Colonic mucosa (tissue), 4 donors: ENCODE measurements at regions not wholly inside any gene's neighbourhood (a gene's known extent, or its start where the extent isn't known, plus 50 kb on each side); places are given as distances from the start of the nearest gene placed in this dataset.
"Not testable (repeated sequence)": the region's sequence is repeated elsewhere in the genome, so short reads cannot be mapped to it uniquely, and the experiment has no call there.

Experiments used
- DNase-seq: peaks from one replicate; pipeline ENCODE4 v3.0.0-alpha.2; 2020
- H3K27ac ChIP-seq: fragments of 200-600 bp; one replicate; pipeline ENCODE4 v1.8.0; 2021
- H3K27me3 ChIP-seq: fragments of 200-600 bp; one replicate; pipeline ENCODE4 v1.8.0; 2021
- H3K36me3 ChIP-seq: fragments of 200-600 bp; one replicate; pipeline ENCODE4 v1.8.0; 2021
- H3K4me1 ChIP-seq: fragments of 200-600 bp; one replicate; pipeline ENCODE4 v1.8.0; 2021; ENCODE audit warnings: mild to moderate bottlenecking
- H3K4me3 ChIP-seq: fragments of 200-600 bp; one replicate; pipeline ENCODE4 v1.8.0; 2021
- H3K9ac ChIP-seq, 2 donors: one replicate each; pipeline ENCODE4 v1.7.0; 2013; ENCODE audit warnings: control low read depth in 2 of 2, low read depth in 2 of 2, low read length in 2 of 2
- H3K9me3 ChIP-seq: fragments of 200-600 bp; one replicate; pipeline ENCODE4 v1.8.0; 2021
- CTCF ChIP-seq: fragments of 200-600 bp; IDR thresholded peaks from one replicate; pipeline ENCODE4 v1.8.0; 2022; ENCODE audit warnings: antibody characterized with exemption, mild to moderate bottlenecking
- intact Hi-C: fragments of 100-400 bp; cut with DNase I; formaldehyde crosslinking; loops from one replicate; pipeline ENCODE4 v1.14.1; 2022
- donor health status: healthy.
- donor health status: DM: no; HTN: no; CAD: no.
- donor health status: DM: no; HTN: no; CAD: no.

- Histone ChIP-seq H3K27ac (no peak overlapping the region), H3K4me3 (no peak overlapping the region), H3K9ac (no peak overlapping the region), H3K9me3 (no peaks in the 10 kb centered on the region), H3K27me3 (no peaks in the 10 kb centered on the region), H3K4me1 (no peaks in the 10 kb centered on the region), H3K36me3 (no peaks in the 10 kb centered on the region)
- intact Hi-C loops = no loop called here
- no peak for TF ChIP-seq CTCF
- no peak for DNase-seq
These were observed 154.5 kb downstream of the CRPPA start for GRCh38 chr7:16266877-16267276.

- DNase-seq, H3K27me3 ChIP-seq, H3K4me1 ChIP-seq, H3K9ac ChIP-seq, H3K27ac ChIP-seq, H3K36me3 ChIP-seq, intact Hi-C loops, H3K4me3 ChIP-seq, H3K9me3 ChIP-seq: not testable (repeated sequence)
These were observed 154.9 kb downstream of the CRPPA start for GRCh38 chr7:16266470-16266869.

- Histone ChIP-seq H3K27ac (no peak overlapping the region), H3K4me3 (no peak overlapping the region), H3K9ac (no peak overlapping the region), H3K36me3 (no peaks in the 10 kb centered on the region), H3K27me3 (no peaks in the 10 kb centered on the region), H3K4me1 (no peaks in the 10 kb centered on the region), H3K9me3 (no peaks in the 10 kb centered on the region)
- no peak for DNase-seq
- intact Hi-C loops = no loop called here
- no peak for TF ChIP-seq CTCF
These were observed 155.4 kb downstream of the CRPPA start for GRCh38 chr7:16265863-16266458.

GRCh38 chr7:16264823-16265804, 156.2 kb downstream of the CRPPA start:
- H3K27ac ChIP-seq = no peak overlapping the region
- no peaks in the 10 kb centered on the region for H3K27me3 ChIP-seq
- DNase-seq = no peak
- intact Hi-C loops = no loop called here
- no peak for TF ChIP-seq CTCF
- no peak overlapping the region for H3K4me3 ChIP-seq
- no peaks in the 10 kb centered on the region for H3K4me1 ChIP-seq
- H3K9ac ChIP-seq = no peak overlapping the region
- H3K36me3 ChIP-seq = no peaks in the 10 kb centered on the region
- no peaks in the 10 kb centered on the region for H3K9me3 ChIP-seq

GRCh38 chr7:16264036-16264819, 157.1 kb downstream of the CRPPA start:
- DNase-seq = no peak
- no peak overlapping the region for H3K27ac ChIP-seq
- no peaks in the 10 kb centered on the region for H3K36me3 ChIP-seq
- no peak overlapping the region for H3K9ac ChIP-seq
- H3K4me1 ChIP-seq = no peaks in the 10 kb centered on the region
- no peak overlapping the region for H3K4me3 ChIP-seq
- TF ChIP-seq CTCF = no peak
- no peaks in the 10 kb centered on the region for H3K27me3 ChIP-seq
- no peaks in the 10 kb centered on the region for H3K9me3 ChIP-seq
- intact Hi-C loops = no loop called here

- DNase-seq, H3K9me3 ChIP-seq, H3K4me1 ChIP-seq, H3K4me3 ChIP-seq, H3K27ac ChIP-seq, H3K9ac ChIP-seq, H3K27me3 ChIP-seq, intact Hi-C loops, H3K36me3 ChIP-seq: not testable (repeated sequence)
These were observed 158.0 kb downstream of the CRPPA start for GRCh38 chr7:16263377-16263776.
